HK-2 (cell line): ENCODE measurements at regions not wholly inside any gene's neighbourhood (a gene's known extent, or its start where the extent isn't known, plus 50 kb on each side); places are given as distances from the start of the nearest gene placed in this dataset.

Source experiments
- DNase-seq: peaks from one replicate; pipeline ENCODE4 v3.0.0-alpha.2; 2018; ENCODE audit not compliant: unreplicated experiment

GRCh38 chr14:36465178-36465577 lies 54.9 kb downstream of the NKX2-1 start:
- DNase-seq = no peak

GRCh38 chr14:36462890-36463289 lies 57.1 kb downstream of the NKX2-1 start:
- no peak for DNase-seq

- no peak for DNase-seq
These were observed 64.8 kb downstream of the NKX2-1 start for GRCh38 chr14:36455241-36455627.

- no peak for DNase-seq
These were observed 65.3 kb downstream of the NKX2-1 start for GRCh38 chr14:36454599-36455240.

GRCh38 chr14:36452860-36453259 lies 67.2 kb downstream of the NKX2-1 start:
- DNase-seq = no peak

GRCh38 chr14:36451310-36452065 lies 68.5 kb downstream of the NKX2-1 start:
- DNase-seq = no peak

- no peak for DNase-seq
These were observed 69.5 kb downstream of the NKX2-1 start for GRCh38 chr14:36450550-36450949.

- no peak for DNase-seq
These were observed 70.1 kb downstream of the NKX2-1 start for GRCh38 chr14:36449903-36450302.

- no peak for DNase-seq
These were observed 76.7 kb downstream of the NKX2-1 start for GRCh38 chr14:36443374-36443773.

- DNase-seq = no peak
These were observed 77.2 kb downstream of the NKX2-1 start for GRCh38 chr14:36442824-36443241.

GRCh38 chr14:36441283-36441682 lies 78.7 kb downstream of the NKX2-1 start:
- DNase-seq = no peak

GRCh38 chr14:36439766-36440165 lies 80.3 kb downstream of the NKX2-1 start:
- no peak for DNase-seq

- DNase-seq = no peak
These were observed 81.1 kb downstream of the NKX2-1 start for GRCh38 chr14:36438883-36439282.

GRCh38 chr14:36430662-36431084 lies 89.4 kb downstream of the NKX2-1 start:
- DNase-seq = no peak

GRCh38 chr14:36430169-36430568 lies 89.9 kb downstream of the NKX2-1 start:
- DNase-seq = no peak

- no peak for DNase-seq
These were observed 90.3 kb downstream of the NKX2-1 start for GRCh38 chr14:36429692-36430091.

- DNase-seq = no peak
These were observed 91.7 kb downstream of the NKX2-1 start for GRCh38 chr14:36428350-36428749.

GRCh38 chr14:36426836-36427235 lies 93.2 kb downstream of the NKX2-1 start:
- DNase-seq = no peak

GRCh38 chr14:36426113-36426512 lies 93.9 kb downstream of the NKX2-1 start:
- no peak for DNase-seq

GRCh38 chr14:36424478-36425102 lies 95.4 kb downstream of the NKX2-1 start:
- DNase-seq = no peak

- DNase-seq = no peak
These were observed 96.6 kb downstream of the NKX2-1 start for GRCh38 chr14:36423430-36423829.

GRCh38 chr14:36420149-36420687 lies 99.8 kb upstream of the MBIP start:
- no peak for DNase-seq

- DNase-seq = no peak
These were observed 98.5 kb upstream of the MBIP start for GRCh38 chr14:36418937-36419336.
